Calu3 (cell line): ENCODE measurements at regions not wholly inside any gene's neighbourhood (a gene's known extent, or its start where the extent isn't known, plus 50 kb on each side); places are given as distances from the start of the nearest gene placed in this dataset.

ENCODE experiments used
- BruUV-seq: library from RNA; stranded (reverse); fragments of 400-500 nt; replicated peaks from 2 replicates; lab custom pipeline; 2021; lab: Mats Ljungman, UMichigan
- CTCF ChIA-PET: fragments of 300-600 bp; sonication (Branson Sonifier 250); formaldehyde crosslinking; loops from one replicate; lab custom pipeline; 2022; ENCODE audit warnings: antibody characterized with exemption; lab: Charles Lee
- DNase-seq: peaks from one replicate; pipeline ENCODE4 v3.0.0; 2022
- H3K27ac Mint-ChIP-seq: one replicate; pipeline ENCODE4 v1.8.0; 2022; ENCODE audit warnings: mixed read lengths; ENCODE audit not compliant: unreplicated experiment
- H3K27me3 Mint-ChIP-seq: one replicate; pipeline ENCODE4 v1.8.0; 2022; ENCODE audit warnings: mixed read lengths; ENCODE audit not compliant: unreplicated experiment
- H3K36me3 Mint-ChIP-seq: one replicate; pipeline ENCODE4 v1.8.0; 2022; ENCODE audit warnings: mild to moderate bottlenecking, moderate library complexity, mixed read lengths; ENCODE audit not compliant: insufficient read depth, unreplicated experiment
- H3K4me1 Mint-ChIP-seq: one replicate; pipeline ENCODE4 v1.8.0; 2022; ENCODE audit warnings: mild to moderate bottlenecking, low read depth, mixed read lengths; ENCODE audit not compliant: unreplicated experiment
- H3K4me3 Mint-ChIP-seq: one replicate; pipeline ENCODE4 v1.8.0; 2022; ENCODE audit warnings: mild to moderate bottlenecking, low read depth, moderate library complexity, mixed read lengths; ENCODE audit not compliant: unreplicated experiment
- H3K9me3 Mint-ChIP-seq: one replicate; pipeline ENCODE4 v1.8.0; 2022; ENCODE audit warnings: low read depth, mixed read lengths; ENCODE audit not compliant: unreplicated experiment
- CTCF ChIP-seq: fragments of 200-600 bp; IDR thresholded peaks from one replicate; pipeline ENCODE4 v1.8.0; 2022; ENCODE audit warnings: antibody characterized with exemption; ENCODE audit not compliant: unreplicated experiment
- intact Hi-C: fragments of 100-400 bp; cut with micrococcal nuclease; formaldehyde crosslinking; loops from one replicate; pipeline ENCODE4 v1.10.0; 2022; ENCODE audit not compliant: unreplicated experiment

GRCh38 chr16:35746963-35747657, 2287.7 kb downstream of the TP53TG3F start:
- CTCF ChIA-PET, result no interaction called here
- Mint-ChIP-seq H3K27ac (no peak overlapping the region), H3K4me3 (no peak overlapping the region), H3K27me3 (no peaks in the 10 kb centered on the region), H3K4me1 (no peaks in the 10 kb centered on the region), H3K9me3 (peaks cover 32% of the 10 kb centered on the region), H3K36me3 (peaks cover 5% of the 10 kb centered on the region)
- no TSS peak for BruUV-seq
- DNase-seq, result no peak
- intact Hi-C loops, result no loop called here
- TF ChIP-seq CTCF, result no peak

- BruUV-seq, result no TSS peak
- intact Hi-C loops, result no loop called here
- no peak for TF ChIP-seq CTCF
- H3K4me3 Mint-ChIP-seq, result no peak overlapping the region
- peaks cover 34% of the 10 kb centered on the region for H3K9me3 Mint-ChIP-seq
- no peak for DNase-seq
- H3K27me3 Mint-ChIP-seq, result no peaks in the 10 kb centered on the region
- CTCF ChIA-PET, result no interaction called here
- no peak overlapping the region for H3K27ac Mint-ChIP-seq
- H3K36me3 Mint-ChIP-seq, result peaks cover 5% of the 10 kb centered on the region
- H3K4me1 Mint-ChIP-seq, result no peaks in the 10 kb centered on the region
These were observed 2288.4 kb downstream of the TP53TG3F start for GRCh38 chr16:35747658-35748455.

GRCh38 chr16:35748621-35749252, 2289.3 kb downstream of the TP53TG3F start:
- BruUV-seq, result no TSS peak
- no peak overlapping the region for H3K4me3 Mint-ChIP-seq
- CTCF ChIA-PET, result no interaction called here
- intact Hi-C loops, result no loop called here
- DNase-seq, result no peak
- peaks cover 5% of the 10 kb centered on the region for H3K36me3 Mint-ChIP-seq
- H3K9me3 Mint-ChIP-seq, result peaks cover 39% of the 10 kb centered on the region
- no peak for TF ChIP-seq CTCF
- no peaks in the 10 kb centered on the region for H3K4me1 Mint-ChIP-seq
- no peaks in the 10 kb centered on the region for H3K27me3 Mint-ChIP-seq
- no peak overlapping the region for H3K27ac Mint-ChIP-seq

- Mint-ChIP-seq H3K9me3 (peaks cover 31% of the 10 kb centered on the region), H3K27ac (no peak overlapping the region), H3K4me1 (no peaks in the 10 kb centered on the region), H3K27me3 (no peaks in the 10 kb centered on the region), H3K4me3 (no peak overlapping the region), H3K36me3 (peaks cover 5% of the 10 kb centered on the region)
- CTCF ChIA-PET, result no interaction called here
- no peak for DNase-seq
- intact Hi-C loops, result no loop called here
- TF ChIP-seq CTCF, result no peak
- no TSS peak for BruUV-seq
These were observed 2290.1 kb downstream of the TP53TG3F start for GRCh38 chr16:35749253-35750141.
